PC-9 (cell line): ENCODE measurements at regions not wholly inside any gene's neighbourhood (a gene's known extent, or its start where the extent isn't known, plus 50 kb on each side); places are given as distances from the start of the nearest gene placed in this dataset.

Experiments used
- BruUV-seq: library from RNA; stranded (reverse); fragments of 400-500 nt; replicated peaks from 2 replicates; lab custom pipeline; 2021; lab: Mats Ljungman, UMichigan
- CTCF ChIA-PET: fragments of 300-600 bp; sonication (Branson Sonifier 250); formaldehyde crosslinking; loops from one replicate; lab custom pipeline; 2022; ENCODE audit warnings: antibody characterized with exemption; lab: Charles Lee
- POLR2A ChIA-PET: fragments of 300-600 bp; sonication (Branson Sonifier 250); formaldehyde crosslinking; loops from one replicate; lab custom pipeline; 2022; ENCODE audit warnings: antibody characterized with exemption; ENCODE audit not compliant: unreplicated experiment; lab: Charles Lee
- DNase-seq, 2 experiments: peaks; one replicate each; pipeline versions ENCODE4 v3.0.0 to v3.0.0-alpha.2; 2015 to 2022; ENCODE audit warnings: mixed read lengths in 1 of 2
- H2AFZ ChIP-seq: fragments of 200-600 bp; sonication (generic); 2 replicates; pipeline ENCODE4 v1.8.1; 2017; ENCODE audit warnings: antibody characterized with exemption
- H3F3A ChIP-seq: fragments of 200-600 bp; sonication (generic); 2 replicates; pipeline ENCODE4 v1.8.1; 2017; ENCODE audit warnings: antibody characterized with exemption, mild to moderate bottlenecking, low read depth; ENCODE audit not compliant: insufficient read depth
- H3K27ac ChIP-seq: fragments of 200-600 bp; sonication (generic); 2 replicates; pipeline ENCODE4 v1.6.1; 2016; ENCODE audit warnings: mixed run types
- H3K27me3 ChIP-seq: fragments of 200-600 bp; sonication (generic); 2 replicates; pipeline ENCODE4 v1.6.1; 2016; ENCODE audit warnings: low read depth, mixed run types; ENCODE audit not compliant: insufficient read depth
- H3K36me3 ChIP-seq: fragments of 200-600 bp; sonication (generic); 2 replicates; pipeline ENCODE4 v1.6.1; 2016; ENCODE audit warnings: low read depth, mixed run types
- H3K4me1 ChIP-seq: fragments of 200-600 bp; sonication (generic); replicated peaks from 2 replicates; pipeline ENCODE4 v1.6.1; 2016; ENCODE audit warnings: mixed run types; ENCODE audit not compliant: insufficient read depth
- H3K4me2 ChIP-seq: fragments of 200-600 bp; sonication (generic); 2 replicates; pipeline ENCODE4 v1.6.1; 2017; ENCODE audit warnings: mixed run types
- H3K4me3 ChIP-seq: fragments of 200-600 bp; sonication (generic); 2 replicates; pipeline ENCODE4 v1.6.1; 2016; ENCODE audit warnings: mixed run types
- H3K79me2 ChIP-seq: fragments of 200-600 bp; sonication (generic); 2 replicates; pipeline ENCODE4 v1.6.1; 2017; ENCODE audit warnings: low read depth, mixed run types
- H3K9me2 ChIP-seq: fragments of 200-600 bp; sonication (generic); 2 replicates; pipeline ENCODE4 v1.8.1; 2017; ENCODE audit warnings: mild to moderate bottlenecking; ENCODE audit not compliant: insufficient read depth
- H3K9me3 ChIP-seq: fragments of 200-600 bp; sonication (generic); 2 replicates; pipeline ENCODE4 v1.8.1; 2016; ENCODE audit warnings: low read depth; ENCODE audit not compliant: insufficient read depth
- H4K20me1 ChIP-seq: fragments of 200-600 bp; sonication (generic); 2 replicates; pipeline ENCODE4 v1.8.1; 2017; ENCODE audit not compliant: insufficient read depth
- CTCF ChIP-seq: fragments of 200-600 bp; sonication (generic); conservative IDR thresholded peaks from 2 replicates; pipeline ENCODE4 v1.6.1; 2017; ENCODE audit warnings: mixed run types, antibody characterized with exemption, mild to moderate bottlenecking, moderate library complexity
- EZH2 ChIP-seq: fragments of 200-600 bp; sonication (generic); IDR thresholded peaks from 2 replicates; pipeline ENCODE4 v1.8.0; 2017; ENCODE audit warnings: antibody characterized with exemption, low read depth
- intact Hi-C: fragments of 100-400 bp; cut with micrococcal nuclease; formaldehyde crosslinking; loops from one replicate; pipeline ENCODE4 v1.10.0; 2022; ENCODE audit not compliant: unreplicated experiment

DNA sequence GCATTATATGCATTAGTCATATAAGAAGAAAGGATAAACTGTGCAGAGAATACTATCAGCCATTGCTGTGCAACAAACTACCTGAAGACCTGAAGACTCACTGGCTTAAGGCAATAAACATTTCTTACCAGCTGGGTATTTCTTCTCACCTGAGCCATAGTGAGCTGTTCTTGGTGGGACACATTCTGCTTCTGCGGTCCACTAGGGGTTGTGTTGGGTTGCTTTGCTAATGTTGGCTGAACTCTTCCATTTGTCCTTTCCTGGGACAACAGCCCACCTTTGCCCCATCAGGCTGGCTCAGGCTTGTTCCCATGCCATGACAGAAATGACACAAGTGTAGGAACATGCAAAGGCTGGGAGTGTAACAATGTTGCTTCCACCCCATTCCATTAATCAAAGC, 388.6 kb downstream of the PCDH7 start:
- Histone ChIP-seq H3K4me1 (no peaks in the 10 kb centered on the region), H3K4me3 (no peak overlapping the region), H3K4me2 (no peak overlapping the region), H4K20me1 (no peaks in the 10 kb centered on the region), H3K79me2 (no peaks in the 10 kb centered on the region), H2AFZ (no peak overlapping the region), H3K27ac (no peak overlapping the region), H3F3A (no peaks in the 10 kb centered on the region), H3K36me3 (no peaks in the 10 kb centered on the region), H3K9me2 (no peaks in the 10 kb centered on the region), H3K27me3 (no peaks in the 10 kb centered on the region), H3K9me3 (no peaks in the 10 kb centered on the region)
- CTCF ChIA-PET: no interaction called here
- no peak for DNase-seq
- intact Hi-C loops: no loop called here
- TF ChIP-seq CTCF (no peak), EZH2 (no peak)
- POLR2A ChIA-PET: no interaction called here
- BruUV-seq: no TSS peak

GRCh38 chr4:31111790-31112189, 391.6 kb downstream of the PCDH7 start:
- no TSS peak for BruUV-seq
- CTCF ChIA-PET: no interaction called here
- DNase-seq: no peak
- Histone ChIP-seq H2AFZ (no peak overlapping the region), H3K4me2 (no peak overlapping the region), H3F3A (no peaks in the 10 kb centered on the region), H3K4me3 (no peak overlapping the region), H3K36me3 (no peaks in the 10 kb centered on the region), H3K4me1 (no peaks in the 10 kb centered on the region), H3K27ac (no peak overlapping the region), H3K9me3 (no peaks in the 10 kb centered on the region), H3K9me2 (no peaks in the 10 kb centered on the region), H3K79me2 (no peaks in the 10 kb centered on the region), H3K27me3 (no peaks in the 10 kb centered on the region), H4K20me1 (no peaks in the 10 kb centered on the region)
- TF ChIP-seq CTCF: no peak
- no peak for TF ChIP-seq EZH2
- intact Hi-C loops: no loop called here
- POLR2A ChIA-PET: no interaction called here

DNA sequence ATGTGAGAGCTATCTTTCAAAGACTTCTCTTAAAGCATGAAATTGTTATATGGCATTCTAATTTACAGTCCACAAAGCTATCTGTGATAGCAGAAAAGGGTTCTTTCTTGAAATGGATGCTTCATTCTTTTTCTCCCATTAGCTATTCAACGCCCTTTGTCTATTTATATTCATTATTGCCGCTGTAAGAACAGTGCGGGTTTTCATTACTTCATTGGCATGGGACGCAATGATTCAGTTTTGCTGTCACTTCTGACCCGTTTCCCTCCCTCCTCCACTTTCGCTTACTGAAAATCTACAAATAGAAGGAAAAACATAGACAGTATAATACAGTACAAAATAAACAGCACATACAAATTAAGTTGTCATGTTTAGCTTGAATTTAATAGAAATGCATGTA, 394.6 kb downstream of the PCDH7 start:
- BruUV-seq: no TSS peak
- H2AFZ ChIP-seq: no peak overlapping the region
- intact Hi-C loops: no loop called here
- H3K4me2 ChIP-seq: no peak overlapping the region
- no peaks in the 10 kb centered on the region for H3K9me2 ChIP-seq
- POLR2A ChIA-PET: no interaction called here
- H4K20me1 ChIP-seq: no peaks in the 10 kb centered on the region
- no peak overlapping the region for H3K4me3 ChIP-seq
- no peaks in the 10 kb centered on the region for H3K9me3 ChIP-seq
- CTCF ChIA-PET: no interaction called here
- H3K27ac ChIP-seq: no peak overlapping the region
- H3K27me3 ChIP-seq: no peaks in the 10 kb centered on the region
- no peaks in the 10 kb centered on the region for H3K4me1 ChIP-seq
- TF ChIP-seq CTCF: no peak
- TF ChIP-seq EZH2: no peak
- H3K79me2 ChIP-seq: no peaks in the 10 kb centered on the region
- no peak for DNase-seq
- no peaks in the 10 kb centered on the region for H3K36me3 ChIP-seq
- H3F3A ChIP-seq: no peaks in the 10 kb centered on the region
